GM12865 (cell line): ENCODE measurements at regions not wholly inside any gene's neighbourhood (a gene's known extent, or its start where the extent isn't known, plus 50 kb on each side); places are given as distances from the start of the nearest gene placed in this dataset.
"Not testable (repeated sequence)": the region's sequence is repeated elsewhere in the genome, so short reads cannot be mapped to it uniquely, and the experiment has no call there.

Experiments
- DNase-seq: peaks from one replicate; pipeline ENCODE4 v3.0.0; 2010; ENCODE audit warnings: low read depth
- H3K4me3 ChIP-seq: 2 replicates; pipeline ENCODE4 v1.5.1; 2011; ENCODE audit warnings: mild to moderate bottlenecking, low read depth, low read length, control low read depth
- CTCF ChIP-seq: IDR thresholded peaks from 2 replicates; pipeline ENCODE4 v1.5.1; 2011; ENCODE audit warnings: low read length, control low read depth, low read depth, inconsistent platforms; ENCODE audit not compliant: insufficient read depth; ENCODE audit errors: missing control alignments

- H3K4me3 ChIP-seq = no peak overlapping the region
- DNase-seq = no peak
These were observed 452.5 kb downstream of the ZNF516 start for GRCh38 chr18:76042511-76042910.

GRCh38 chr18:76018210-76018609, 476.8 kb downstream of the ZNF516 start:
- TF ChIP-seq CTCF = no peak
- no peak for DNase-seq

More at GRCh38 chr18:76042511-76042910, 452.5 kb downstream of the ZNF516 start:
- TF ChIP-seq CTCF = no peak

GRCh38 chr18:76013057-76013456, 482.0 kb downstream of the ZNF516 start:
- no peak for DNase-seq
- no peak for TF ChIP-seq CTCF
- no peak overlapping the region for H3K4me3 ChIP-seq

More at GRCh38 chr18:76018210-76018609, 476.8 kb downstream of the ZNF516 start:
- H3K4me3 ChIP-seq = no peak overlapping the region

GRCh38 chr18:76005632-76006208, 489.3 kb downstream of the ZNF516 start:
- no peak overlapping the region for H3K4me3 ChIP-seq
- DNase-seq = no peak
- no peak for TF ChIP-seq CTCF

- not testable (repeated sequence) for H3K4me3 ChIP-seq, DNase-seq
These were observed 507.1 kb downstream of the ZNF516 start for GRCh38 chr18:75987913-75988312.

- no peak overlapping the region for H3K4me3 ChIP-seq
- DNase-seq = no peak
- no peak for TF ChIP-seq CTCF
These were observed 510.2 kb downstream of the ZNF516 start for GRCh38 chr18:75984853-75985252.

GRCh38 chr18:75981102-75981501, 513.9 kb downstream of the ZNF516 start:
- TF ChIP-seq CTCF = no peak
- no peak for DNase-seq
- no peak overlapping the region for H3K4me3 ChIP-seq

GRCh38 chr18:75977081-75977480, 518.0 kb downstream of the ZNF516 start:
- no peak overlapping the region for H3K4me3 ChIP-seq
- no peak for DNase-seq
- TF ChIP-seq CTCF = no peak
